OCI-M1 (cell line): ENCODE measurements at regions not wholly inside any gene's neighbourhood (a gene's known extent, or its start where the extent isn't known, plus 50 kb on each side); places are given as distances from the start of the nearest gene placed in this dataset.
"Not testable (repeated sequence)": the region's sequence is repeated elsewhere in the genome, so short reads cannot be mapped to it uniquely, and the experiment has no call there.

Experiments used
- DNase-seq: peaks from one replicate; lab custom pipeline; 2025; lab: John Stamatoyannopoulos, UW

- not testable (repeated sequence) for DNase-seq
Observed at GRCh38 chr2:131828633-131829455, 301.2 kb downstream of the CCDC74A start.

GRCh38 chr2:131829456-131830241, 302.0 kb downstream of the CCDC74A start:
- DNase-seq = not testable (repeated sequence)

GRCh38 chr2:131830242-131830945, 302.7 kb downstream of the CCDC74A start:
- DNase-seq = not testable (repeated sequence)

DNA sequence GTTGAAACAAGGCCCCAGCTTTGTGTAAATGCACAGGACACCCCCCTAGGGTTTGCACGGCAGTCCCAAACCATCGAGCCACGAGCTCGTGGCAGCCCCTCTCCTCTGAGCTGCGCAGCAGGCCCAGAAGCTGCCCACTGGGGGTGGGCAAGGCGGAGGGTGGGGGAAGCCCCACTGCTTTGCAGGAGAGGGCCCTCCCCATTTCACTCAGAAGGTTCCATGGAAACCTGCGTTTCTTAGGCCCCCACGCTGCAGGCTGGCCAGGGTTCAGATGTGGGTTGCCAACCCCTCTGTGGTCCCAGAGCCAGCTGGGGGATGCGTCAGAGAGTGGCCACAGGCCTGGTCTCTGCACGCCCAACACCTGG, 303.2 kb downstream of the CCDC74A start:
- not testable (repeated sequence) for DNase-seq

- DNase-seq = not testable (repeated sequence)
Observed at GRCh38 chr2:131831450-131832208, 303.9 kb downstream of the CCDC74A start.

DNA sequence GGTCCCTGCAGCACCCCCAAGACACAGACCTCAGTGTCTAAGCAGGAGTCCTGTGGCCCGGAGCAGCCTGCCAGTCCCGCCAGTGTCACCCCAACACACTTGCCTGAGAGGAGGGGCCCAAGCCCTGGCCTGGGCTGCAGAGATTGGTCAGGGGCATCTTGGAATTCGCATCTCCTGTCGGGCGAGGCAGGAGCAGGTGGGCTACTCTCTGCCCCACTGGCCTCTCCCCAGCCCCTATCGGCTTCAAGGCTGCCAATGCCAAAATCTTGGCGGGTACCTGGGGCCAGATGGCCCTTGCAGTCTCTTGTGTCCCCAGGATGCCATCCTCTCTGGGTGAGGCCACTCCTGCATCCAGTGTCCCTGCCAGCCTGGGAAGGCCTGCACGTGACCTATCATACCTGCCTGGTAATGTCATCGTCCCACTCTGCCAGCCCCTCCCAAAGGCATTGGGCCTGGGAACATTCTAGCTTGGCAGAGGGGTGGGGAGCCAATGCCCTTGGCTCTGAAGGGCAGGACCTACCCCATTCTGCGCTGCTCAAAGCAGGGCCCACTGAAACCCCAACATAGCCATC, 304.6 kb downstream of the CCDC74A start:
- not testable (repeated sequence) for DNase-seq

- DNase-seq = not testable (repeated sequence)
Observed at GRCh38 chr2:131832917-131833316, 305.2 kb downstream of the CCDC74A start.

DNA sequence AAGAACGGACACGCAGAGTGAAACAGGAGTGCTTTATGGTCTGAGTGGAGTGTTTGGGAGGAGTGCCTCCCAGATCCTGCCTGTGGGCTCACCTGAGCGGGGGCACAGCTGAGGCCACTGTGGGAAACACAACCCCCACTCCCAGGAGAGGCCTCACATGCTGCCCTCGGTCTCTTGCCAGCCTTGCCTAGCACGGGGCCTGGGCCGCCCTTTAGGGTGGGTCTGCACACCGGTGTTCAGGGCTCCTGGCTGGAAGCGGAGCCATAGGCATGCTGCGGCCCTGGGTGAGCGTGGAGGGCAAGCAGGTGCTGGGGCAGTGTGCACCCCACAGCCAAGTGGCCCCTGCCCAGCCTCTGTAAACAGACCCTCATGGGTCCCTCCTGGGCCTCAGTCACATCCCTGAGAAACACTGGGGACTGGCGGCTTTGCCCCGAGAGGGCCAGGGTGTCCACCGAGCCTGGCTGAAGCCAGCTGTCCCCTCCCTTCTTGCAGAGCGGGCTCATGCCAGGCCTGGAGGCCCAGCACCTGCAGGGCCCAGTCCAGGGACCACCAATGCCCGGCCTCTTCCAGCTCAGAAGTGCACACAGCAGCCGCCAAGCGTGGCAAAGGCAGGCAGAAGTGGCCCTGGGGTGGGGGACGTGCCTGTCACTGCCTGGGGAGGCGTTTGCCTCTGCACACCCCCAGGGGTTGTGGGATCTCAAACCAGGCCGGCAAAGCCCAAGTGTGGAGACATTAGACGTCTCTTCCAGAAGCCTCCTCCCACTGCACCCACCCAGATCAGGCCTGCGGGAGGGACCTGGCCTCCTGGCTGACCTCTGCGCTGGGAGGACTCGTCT, 305.9 kb downstream of the CCDC74A start:
- DNase-seq = not testable (repeated sequence)

DNA sequence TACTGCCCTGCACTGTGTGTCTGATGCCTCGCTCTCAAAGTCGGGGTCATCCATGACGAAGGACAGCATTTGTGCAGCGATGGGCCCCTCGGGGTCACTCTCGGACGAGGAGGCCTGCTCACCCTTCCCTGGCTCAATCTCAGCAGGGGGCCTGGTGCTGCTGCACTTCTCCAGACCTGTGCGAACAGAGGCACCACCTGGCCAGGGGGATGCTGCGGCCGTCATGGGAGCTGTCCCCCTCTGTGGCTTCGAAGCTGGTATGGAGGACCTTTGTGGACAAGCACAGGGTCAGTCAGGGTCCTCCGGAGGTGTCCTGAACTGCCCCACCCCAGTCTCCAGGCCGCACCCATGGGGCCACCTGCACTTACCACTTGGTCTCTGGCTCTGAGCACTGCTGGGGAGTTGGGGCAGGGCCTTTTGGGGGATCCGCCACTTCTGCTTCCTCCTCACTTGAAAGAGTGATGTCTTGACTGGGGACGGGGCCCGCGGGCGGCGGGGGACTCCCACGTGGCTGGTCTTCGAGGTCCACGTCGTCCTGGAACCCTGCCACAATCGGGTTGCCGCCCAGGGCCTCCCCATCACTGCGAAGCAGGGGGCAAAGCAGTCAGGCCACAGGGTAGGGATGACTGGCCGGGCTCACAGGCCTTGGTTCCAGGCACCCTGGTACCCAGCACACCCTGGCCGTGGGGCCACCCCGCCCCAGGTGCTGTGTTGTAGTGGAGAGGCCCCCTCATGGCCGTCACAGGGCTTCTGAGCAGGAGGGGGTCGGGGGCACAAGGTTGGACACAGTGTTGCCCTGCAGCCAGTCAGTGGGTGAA, 306.7 kb downstream of the CCDC74A start:
- DNase-seq = not testable (repeated sequence)

DNA sequence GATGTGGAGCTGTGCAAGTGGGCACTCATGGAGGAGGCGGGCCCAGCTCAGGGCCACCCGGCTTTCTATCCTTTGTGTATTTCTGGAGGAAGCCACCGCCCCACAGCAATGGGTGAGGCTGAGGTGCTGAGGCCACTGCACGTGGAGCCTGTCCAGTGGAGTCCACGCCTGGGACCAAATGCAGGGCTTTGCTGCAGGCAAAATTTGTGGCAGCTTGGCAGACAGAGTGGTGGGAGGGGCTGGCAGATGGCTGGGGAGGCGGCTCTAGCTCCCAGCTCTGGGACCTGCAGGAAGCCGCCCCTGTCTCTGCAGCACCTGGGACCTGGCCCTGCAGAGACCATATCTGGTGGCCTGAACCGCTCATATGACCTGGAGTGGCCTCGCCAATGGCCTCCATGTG, 307.3 kb downstream of the CCDC74A start:
- DNase-seq = not testable (repeated sequence)

DNA sequence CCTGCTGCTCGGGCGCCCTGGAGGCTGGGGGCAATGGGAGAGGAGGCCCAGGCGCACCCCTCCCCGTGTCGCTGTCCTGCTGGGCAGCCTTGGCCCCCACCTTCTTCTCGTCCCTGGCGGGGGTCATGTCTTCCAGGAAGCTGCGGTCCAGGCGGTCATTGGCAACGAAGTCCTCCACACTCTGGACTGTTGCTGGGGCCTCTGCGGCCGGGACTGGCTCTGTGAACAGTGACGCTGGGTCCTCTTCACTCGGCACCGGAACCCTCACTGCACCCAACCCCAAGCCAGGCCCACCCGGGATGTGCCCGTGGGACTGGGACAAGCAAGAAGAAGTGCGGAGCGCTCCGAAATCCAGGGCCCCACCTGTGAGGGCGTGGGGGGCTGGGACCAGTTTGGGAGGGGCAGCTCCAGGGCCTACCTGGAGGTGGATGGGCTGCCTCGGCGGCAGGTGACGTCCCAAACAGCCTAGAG, 308.0 kb downstream of the CCDC74A start:
- DNase-seq = no peak

- DNase-seq = not testable (repeated sequence)
Observed at GRCh38 chr2:131836116-131836515, 308.4 kb downstream of the CCDC74A start.

GRCh38 chr2:131844044-131844443, 316.4 kb downstream of the CCDC74A start:
- DNase-seq = not testable (repeated sequence)

DNA sequence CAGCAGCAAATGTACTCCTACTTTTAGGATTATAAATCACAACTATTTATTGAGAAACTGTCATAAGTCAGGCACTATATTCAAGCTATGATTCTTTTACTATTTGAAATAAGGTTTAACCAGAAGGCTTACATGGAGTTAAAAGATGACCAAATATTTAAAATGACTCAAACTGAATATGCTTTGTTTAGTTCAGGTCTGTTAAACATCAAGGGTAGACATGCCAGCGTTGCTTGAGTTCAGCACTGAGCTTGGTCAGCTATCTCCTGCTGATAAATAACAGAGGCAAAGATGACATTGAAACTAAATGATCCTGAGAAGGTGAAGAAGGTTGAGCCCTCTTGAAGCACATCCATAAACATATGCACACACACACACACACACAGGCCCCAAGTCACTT, 305.6 kb downstream of the ANKRD30BL start:
- DNase-seq = not testable (repeated sequence)

- DNase-seq = peak; percentile 47
Observed at GRCh38 chr2:131858197-131858596, 303.6 kb downstream of the ANKRD30BL start.
